NCI-H1092 treated with DMSO at 0.1 percent for 48 hours (cell line): ENCODE measurements at regions not wholly inside any gene's neighbourhood (a gene's known extent, or its start where the extent isn't known, plus 50 kb on each side); places are given as distances from the start of the nearest gene placed in this dataset.
"Not testable (repeated sequence)": the region's sequence is repeated elsewhere in the genome, so short reads cannot be mapped to it uniquely, and the experiment has no call there.

Experiments used
- DNase-seq: peaks from one replicate; lab custom pipeline; 2025; lab: John Stamatoyannopoulos, UW

GRCh38 chr18:34942276-34942675 is 98.9 kb upstream of the MAPRE2 start:
- DNase-seq = no peak

DNA sequence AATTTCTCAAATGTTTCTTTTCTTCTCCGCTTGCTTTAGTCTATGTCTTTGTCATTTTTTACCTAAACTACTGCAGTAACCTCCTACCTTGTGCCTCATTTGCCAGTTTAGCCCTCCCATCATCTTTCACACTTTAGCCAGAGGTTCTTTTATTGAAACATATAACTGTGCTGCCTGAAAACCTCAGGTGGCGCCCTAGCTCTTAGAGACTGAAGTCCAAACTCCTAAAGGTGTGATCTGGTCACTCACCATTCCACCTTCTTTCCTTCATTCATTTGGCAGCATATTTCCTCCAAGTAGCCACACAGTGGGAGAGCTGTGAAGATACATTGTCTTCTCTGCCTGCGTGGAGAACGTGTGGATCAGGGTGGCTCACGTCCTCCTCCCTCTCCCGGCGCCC is 98.2 kb upstream of the MAPRE2 start:
- no peak for DNase-seq

- DNase-seq = no peak
These were observed 97.6 kb upstream of the MAPRE2 start for GRCh38 chr18:34943587-34943986.

GRCh38 chr18:34947711-34948125 is 93.5 kb upstream of the MAPRE2 start:
- no peak for DNase-seq

DNA sequence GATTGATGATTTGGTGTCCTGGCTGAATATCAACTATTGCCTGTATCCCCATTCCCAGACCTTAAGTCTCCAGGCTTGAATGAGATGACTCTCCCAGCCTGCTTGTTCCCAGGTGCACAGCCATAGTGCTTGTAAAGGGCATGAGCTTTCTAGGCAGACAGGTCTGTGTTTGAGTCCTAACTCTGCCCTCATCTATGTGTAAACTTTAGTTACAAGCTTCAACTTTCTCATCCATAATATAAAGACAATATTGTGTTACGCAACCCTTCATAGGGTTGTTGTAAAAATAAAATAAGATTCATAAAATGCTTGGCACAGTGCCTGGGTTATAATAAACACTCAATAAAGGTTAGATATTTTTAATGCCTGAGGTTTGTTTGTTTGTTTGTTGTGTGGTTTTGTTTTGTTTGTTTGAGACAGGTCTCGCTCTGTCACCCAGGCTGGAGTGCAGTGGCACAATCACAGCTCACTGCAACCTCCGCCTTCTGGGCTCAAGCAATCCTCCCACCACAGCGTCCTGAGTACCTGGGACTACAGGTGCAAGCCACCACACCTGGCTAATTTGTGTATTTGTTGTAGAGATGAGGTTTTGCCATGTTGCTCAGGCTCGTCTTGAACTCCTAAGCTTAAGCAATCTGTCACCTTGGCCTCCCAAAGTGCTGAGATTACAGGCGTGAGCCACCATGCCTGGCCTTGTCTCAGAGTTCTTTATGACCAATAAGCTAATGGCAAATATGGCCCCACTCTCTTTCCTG is 89.4 kb upstream of the MAPRE2 start:
- no peak for DNase-seq

DNA sequence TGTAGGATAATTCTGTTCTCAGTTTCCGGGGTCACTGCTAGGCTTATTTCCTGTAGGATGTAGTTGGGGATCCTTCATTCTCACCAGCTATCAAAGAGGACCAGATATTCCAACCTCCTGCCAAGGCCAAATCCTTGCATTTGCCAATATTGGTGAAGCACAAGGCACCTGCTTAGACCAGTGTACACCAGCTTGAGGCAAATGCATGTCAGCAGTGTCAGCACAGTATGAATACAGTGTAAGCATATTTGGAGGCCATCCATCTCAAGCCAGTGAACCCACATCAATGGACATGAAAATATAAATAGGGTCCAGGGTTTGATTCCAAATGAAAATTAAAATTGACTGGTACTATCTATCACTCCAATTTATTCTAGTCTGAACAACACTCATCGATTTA is 88.0 kb upstream of the MAPRE2 start:
- DNase-seq = no peak

DNA sequence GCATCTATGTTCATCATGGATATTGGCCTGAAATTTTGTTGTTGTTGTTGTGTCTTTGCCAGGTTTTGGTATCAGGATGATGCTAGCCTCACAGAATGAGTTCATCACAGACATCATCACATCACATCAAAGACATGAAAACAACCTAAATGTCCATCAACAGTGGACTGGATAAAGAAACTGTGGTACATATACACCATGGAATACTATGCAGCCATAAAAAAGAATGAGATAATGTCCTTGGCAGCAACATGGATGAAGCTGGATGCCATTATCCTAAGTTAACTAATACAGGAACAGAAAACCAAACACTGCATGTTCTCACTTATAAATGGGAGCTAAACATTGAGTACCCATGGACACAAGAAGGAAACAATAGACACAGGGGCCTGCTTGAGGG is 85.7 kb upstream of the MAPRE2 start:
- not testable (repeated sequence) for DNase-seq

GRCh38 chr18:34956663-34957062 is 84.5 kb upstream of the MAPRE2 start:
- no peak for DNase-seq

DNA sequence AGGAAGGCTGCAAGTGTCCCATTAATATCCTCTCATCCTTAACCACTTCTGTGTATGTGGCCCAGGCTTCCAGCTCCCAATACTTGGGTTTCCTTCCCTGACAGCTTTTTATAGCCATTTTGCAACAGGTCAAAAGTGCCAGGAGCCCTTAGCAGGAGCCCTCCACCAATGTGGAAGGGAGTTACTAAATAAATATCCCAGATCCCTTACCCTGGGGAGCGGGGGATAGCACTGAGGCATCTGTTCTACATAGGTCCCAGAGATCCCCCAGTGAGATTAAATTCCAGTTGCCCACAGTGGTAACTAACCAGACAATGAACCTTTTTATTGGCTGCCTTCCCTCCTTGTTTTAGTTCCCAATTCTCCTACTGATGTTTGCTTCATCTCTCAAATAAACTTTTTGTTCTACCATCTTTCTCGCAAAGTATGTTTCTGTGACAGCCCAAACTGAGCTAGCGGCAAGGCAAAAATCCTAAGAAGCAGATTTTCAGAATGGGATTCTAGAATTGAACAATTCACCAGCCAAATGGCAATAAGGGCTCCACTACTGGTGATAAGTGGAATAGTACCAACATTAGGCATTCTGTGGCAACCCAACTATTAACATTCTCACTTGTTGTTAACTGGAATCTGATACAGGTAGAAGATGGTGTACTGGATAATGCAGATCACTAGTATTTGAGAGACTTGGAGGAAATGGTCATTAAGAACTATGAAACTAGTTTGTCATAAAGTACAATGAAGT is 83.9 kb upstream of the MAPRE2 start:
- no peak for DNase-seq

DNA sequence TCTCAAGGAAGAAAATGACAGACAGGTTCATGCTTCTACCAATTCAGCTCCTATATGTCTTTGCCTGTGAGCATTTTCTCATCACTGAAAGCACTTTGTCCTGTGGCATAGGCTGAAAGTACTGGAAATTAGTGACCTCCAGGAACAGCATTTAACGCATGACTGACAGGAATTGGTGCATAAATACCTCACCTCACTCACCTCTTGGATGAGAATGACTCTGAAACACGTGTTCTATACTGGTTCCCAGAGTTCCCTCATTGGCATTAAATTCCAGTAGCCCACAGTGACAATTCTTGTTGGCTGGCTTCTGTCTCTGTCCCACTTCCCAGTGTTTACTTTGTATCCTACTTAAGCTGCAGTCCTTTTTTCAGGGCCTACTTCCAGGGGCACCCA is 83.4 kb upstream of the MAPRE2 start:
- DNase-seq = no peak

DNA sequence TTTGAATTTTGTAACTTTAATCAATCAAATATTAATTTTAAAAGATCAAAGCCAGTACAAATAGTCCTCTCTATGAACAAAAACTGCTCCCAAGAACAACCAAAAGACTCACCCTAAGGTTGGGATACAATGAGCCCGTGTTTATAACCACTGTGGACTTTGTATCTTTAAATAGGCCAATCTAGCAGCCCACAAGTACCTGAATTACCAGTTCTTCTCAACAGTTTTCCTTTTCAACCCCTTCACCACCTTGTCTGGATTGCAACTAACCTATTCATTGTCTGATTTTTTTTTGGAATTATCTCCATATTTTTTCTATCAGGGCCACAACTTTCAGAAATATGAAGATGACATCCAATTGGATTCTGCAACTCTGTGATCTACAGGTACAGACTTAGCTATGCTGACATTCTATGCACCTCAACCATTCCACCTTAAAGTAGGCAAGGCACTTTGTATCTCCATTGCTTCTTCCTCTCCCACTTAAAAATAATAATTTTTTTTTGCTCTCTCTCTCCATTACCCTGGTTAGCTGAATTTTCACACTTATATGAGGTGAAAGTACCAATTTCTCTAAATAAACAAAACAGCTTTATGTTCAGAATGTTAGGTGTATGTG is 81.9 kb upstream of the MAPRE2 start:
- no peak for DNase-seq

- DNase-seq = no peak
These were observed 81.2 kb upstream of the MAPRE2 start for GRCh38 chr18:34959989-34960388.

GRCh38 chr18:34965108-34965507 is 76.1 kb upstream of the MAPRE2 start:
- peak; percentile 69 for DNase-seq

DNA sequence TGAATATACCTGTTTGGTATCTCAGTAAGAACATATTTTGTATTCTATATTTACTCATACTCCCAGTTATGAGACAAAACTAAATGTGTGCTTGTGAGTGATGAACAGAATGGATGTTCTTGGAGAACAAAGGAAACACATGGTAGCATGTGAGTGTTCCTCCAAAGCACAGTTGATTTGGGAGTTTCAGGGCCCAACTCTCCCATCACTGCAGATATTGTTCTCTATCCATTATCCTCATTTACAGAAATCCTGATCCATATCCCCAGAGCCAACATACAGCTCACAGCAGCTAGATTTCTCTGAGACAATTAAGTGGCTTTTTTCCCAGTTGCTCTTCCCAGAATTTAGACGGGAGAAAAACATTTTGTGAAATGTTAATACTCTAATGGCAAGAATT is 75.6 kb upstream of the MAPRE2 start:
- peak; percentile 40 for DNase-seq

DNA sequence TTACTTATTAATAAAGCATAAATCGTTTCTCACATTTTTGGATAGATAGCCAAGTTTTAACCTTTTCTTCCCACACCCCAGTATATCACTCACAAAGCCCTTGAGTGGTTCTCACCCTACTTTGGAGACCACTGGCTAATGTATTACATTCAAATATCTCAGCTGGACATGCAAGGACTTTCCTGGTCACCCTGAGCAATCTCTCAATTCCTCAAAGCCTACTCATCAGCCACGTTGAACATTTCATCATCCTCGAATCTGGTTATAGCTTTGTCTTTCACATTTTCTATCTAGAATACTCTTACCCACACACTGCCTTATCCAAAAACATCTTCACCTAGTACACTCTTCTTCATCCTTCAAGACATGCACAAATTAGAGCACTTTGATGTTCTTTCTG is 71.1 kb upstream of the MAPRE2 start:
- no peak for DNase-seq

- no peak for DNase-seq
These were observed 69.9 kb upstream of the MAPRE2 start for GRCh38 chr18:34971313-34971712.

DNA sequence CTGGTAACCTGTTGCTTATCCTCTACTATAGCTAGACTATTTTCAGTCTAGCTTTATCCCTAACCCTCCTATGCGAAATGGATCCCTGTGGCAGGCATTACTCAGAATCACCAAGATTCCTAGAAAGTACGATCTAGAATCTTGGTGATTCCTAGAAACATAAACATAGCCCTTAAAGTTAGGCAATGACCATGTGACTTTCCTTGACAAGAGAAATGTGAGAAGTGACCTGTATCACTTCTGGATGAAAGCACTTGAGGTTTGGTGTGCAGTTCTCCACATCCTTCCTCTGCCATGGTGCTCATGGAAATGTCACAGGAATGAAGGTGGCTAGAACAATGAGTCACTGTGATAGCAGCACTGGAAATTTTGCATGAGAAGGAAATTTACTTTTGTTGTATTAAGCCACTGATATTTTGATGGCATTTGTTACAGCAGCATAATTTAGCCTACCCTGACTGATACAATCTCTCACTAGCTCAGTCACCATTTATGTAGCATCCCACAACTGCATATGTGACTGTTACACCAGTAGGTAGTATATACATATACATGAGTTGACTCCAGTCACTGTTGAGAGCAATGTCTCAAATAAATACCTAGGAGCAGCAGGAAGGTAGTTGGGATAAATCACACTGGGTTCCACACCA is 68.3 kb upstream of the MAPRE2 start:
- DNase-seq = no peak

GRCh38 chr18:34976123-34976522 is 65.1 kb upstream of the MAPRE2 start:
- DNase-seq = no peak

GRCh38 chr18:34976534-34976898 is 64.7 kb upstream of the MAPRE2 start:
- no peak for DNase-seq

DNA sequence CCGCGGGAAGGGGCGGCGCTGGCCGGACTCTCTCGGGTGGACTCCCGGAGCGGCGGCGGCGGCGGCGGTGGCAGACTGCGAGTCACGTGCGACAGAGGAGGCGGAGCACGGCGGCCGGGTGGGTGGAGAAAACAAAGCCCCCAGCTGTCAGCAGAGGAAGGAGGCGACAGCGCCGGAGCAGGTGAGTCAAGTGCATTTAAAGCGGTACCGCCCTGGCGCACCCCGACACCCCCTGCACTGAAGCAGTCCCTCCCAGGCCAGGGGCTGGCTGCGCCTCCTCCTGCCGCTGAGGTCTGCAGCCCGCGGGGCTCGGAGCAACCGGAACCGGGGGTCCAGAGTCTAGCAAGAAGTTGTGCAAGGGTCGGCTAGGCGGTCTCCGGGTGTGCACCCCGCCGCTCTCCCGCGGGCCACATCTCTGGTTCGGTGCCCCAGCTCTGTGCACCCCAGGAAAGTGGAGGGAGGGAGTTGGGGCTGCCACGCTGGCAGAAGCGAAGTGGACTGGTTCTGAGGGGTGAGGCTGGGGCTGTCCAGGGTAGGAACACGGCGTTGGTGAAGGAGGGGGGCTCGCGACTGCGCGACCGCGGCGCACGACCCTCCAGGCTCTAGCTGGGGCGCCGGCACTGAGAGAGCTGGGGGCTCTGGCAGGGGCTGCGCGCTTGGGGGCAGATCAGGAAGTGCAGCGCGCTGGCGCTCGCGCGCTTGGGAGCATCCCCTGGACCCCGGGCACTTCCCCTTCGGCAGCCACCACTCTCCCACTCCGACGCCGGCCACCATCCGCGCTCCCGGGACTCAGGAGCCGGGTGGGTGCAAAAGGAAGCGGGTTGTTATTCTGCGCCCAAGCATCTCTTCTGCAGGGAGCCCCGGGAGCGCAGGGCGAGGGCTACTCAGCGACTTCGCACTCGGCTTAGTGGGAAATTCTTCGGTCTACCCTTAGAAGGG is 64.0 kb upstream of the MAPRE2 start:
- DNase-seq = peak; percentile 88

GRCh38 chr18:34977838-34978532 is 63.2 kb upstream of the MAPRE2 start:
- peak; percentile 63 for DNase-seq
